HCT116 (cell line): ENCODE measurements at regions not wholly inside any gene's neighbourhood (a gene's known extent, or its start where the extent isn't known, plus 50 kb on each side); places are given as distances from the start of the nearest gene placed in this dataset.

Experiments
- ATAC-seq: fragments of 200-7000 bp; cut with Tn5 transposase; 2 replicates; pipeline ENCODE4 v1.9.1; 2020; ENCODE audit warnings: mild to moderate bottlenecking, moderate library complexity
- BruUV-seq: library from RNA; stranded (reverse); fragments of 400-500 nt; replicated peaks from 2 replicates; lab custom pipeline; 2021; lab: Mats Ljungman, UMichigan
- CTCF ChIA-PET: fragments of 300-600 bp; sonication (Branson Sonifier 250); formaldehyde crosslinking; loops from one replicate; lab custom pipeline; 2021; ENCODE audit warnings: antibody characterized with exemption; lab: Charles Lee
- POLR2A ChIA-PET: fragments of 300-600, 350-600 bp; sonication (Branson Sonifier 250); formaldehyde crosslinking; loops from one replicate; lab custom pipeline; 2021; ENCODE audit warnings: antibody characterized with exemption; lab: Charles Lee
- RAD21 ChIA-PET, 2 experiments: fragments of 300-600 bp; sonication (Branson Sonifier 250); formaldehyde crosslinking; loops; one replicate each; lab custom pipeline; 2023; ENCODE audit warnings: low total read pairs in 2 of 2; ENCODE audit not compliant: uncharacterized antibody in 2 of 2, unreplicated experiment in 2 of 2, low non-redundant PET in 1 of 2; lab: Charles Lee
- DNase-seq: peaks from one replicate; pipeline ENCODE4 v3.0.0-alpha.2; 2010; ENCODE audit warnings: low read depth, low spot score
- H2AFZ ChIP-seq: fragments of 200-600 bp; shearing (Covaris generic), sonication (generic); 2 replicates; pipeline ENCODE4 v1.6.1; 2017; ENCODE audit warnings: low read depth, mixed run types, mixed read lengths, antibody characterized with exemption, low read length; ENCODE audit not compliant: poor library complexity, severe bottlenecking
- H3K27ac ChIP-seq: 2 replicates; pipeline ENCODE4 v1.5.1; 2012; ENCODE audit warnings: low read depth, low read length
- H3K27me3 ChIP-seq: fragments of 200-600 bp; sonication (generic); 2 replicates; pipeline ENCODE4 v1.6.1; 2016; ENCODE audit warnings: mixed run types, low read length, mixed read lengths; ENCODE audit not compliant: insufficient read depth
- H3K36me3 ChIP-seq, 2 experiments: fragments of 200-500 bp in 1 of 2; fragments of 200-600 bp in 1 of 2; sonication (Bioruptor generic) in 1 of 2; sonication (generic) in 1 of 2; 2 replicates each; pipeline versions ENCODE4 v1.5.1 to v1.6.1; 2014 to 2016; ENCODE audit warnings: low read length in 2 of 2, inconsistent platforms in 1 of 2, mixed read lengths in 1 of 2, mixed run types in 1 of 2; ENCODE audit not compliant: insufficient read depth in 2 of 2, control insufficient read depth in 1 of 2
- H3K4me1 ChIP-seq, 2 experiments: fragments of 200-600 bp in 1 of 2; sonication (generic) in 1 of 2; 2 replicates each; pipeline versions ENCODE4 v1.5.1 to v1.6.1; 2012 to 2017; ENCODE audit warnings: low read length in 2 of 2, inconsistent platforms in 1 of 2, mild to moderate bottlenecking in 1 of 2, mixed read lengths in 1 of 2, mixed run types in 1 of 2, moderate library complexity in 1 of 2; ENCODE audit not compliant: insufficient read depth in 2 of 2, control insufficient read depth in 1 of 2
- H3K4me2 ChIP-seq: fragments of 200-600 bp; sonication (generic); 2 replicates; pipeline ENCODE4 v1.6.1; 2017; ENCODE audit warnings: mixed run types, low read length, mixed read lengths
- H3K4me3 ChIP-seq, 2 experiments: fragments of 200-600 bp in 1 of 2; sonication (generic) in 1 of 2; replicated peaks in 1 of 2; 2 replicates each; pipeline ENCODE4 v1.5.1; 2011 to 2016; ENCODE audit warnings: low read length in 2 of 2, control low read depth in 1 of 2, low read depth in 1 of 2, mild to moderate bottlenecking in 1 of 2, mixed read lengths in 1 of 2, mixed run types in 1 of 2
- H3K79me2 ChIP-seq: fragments of 200-600 bp; sonication (generic); 2 replicates; pipeline ENCODE4 v1.6.1; 2017; ENCODE audit warnings: mild to moderate bottlenecking, mixed run types, low read length, moderate library complexity, mixed read lengths; ENCODE audit not compliant: insufficient read depth
- H3K9ac ChIP-seq: fragments of 200-600 bp; sonication (generic); 2 replicates; pipeline ENCODE4 v1.6.1; 2016; ENCODE audit warnings: low read length, mixed read lengths
- H3K9me2 ChIP-seq: fragments of 200-600 bp; sonication (generic), shearing (Covaris generic); 2 replicates; pipeline ENCODE4 v1.6.1; 2017; ENCODE audit warnings: mixed run types, mild to moderate bottlenecking, moderate library complexity; ENCODE audit not compliant: insufficient read depth
- H3K9me3 ChIP-seq, 2 experiments: fragments of 200-500 bp in 1 of 2; fragments of 200-600 bp in 1 of 2; sonication (Bioruptor generic) in 1 of 2; sonication (generic) in 1 of 2; 2 replicates each; pipeline ENCODE4 v1.6.1; 2014 to 2017; ENCODE audit warnings: low read length in 2 of 2, mixed read lengths in 2 of 2, inconsistent platforms in 1 of 2, low read depth in 1 of 2, mild to moderate bottlenecking in 1 of 2, mixed run types in 1 of 2, moderate library complexity in 1 of 2; ENCODE audit not compliant: control insufficient read depth in 1 of 2, insufficient read depth in 1 of 2
- H4K20me1 ChIP-seq: fragments of 200-600 bp; sonication (generic), shearing (Covaris generic); 2 replicates; pipeline ENCODE4 v1.6.1; 2017; ENCODE audit warnings: mixed run types, mild to moderate bottlenecking, moderate library complexity; ENCODE audit not compliant: insufficient read depth
- CBX3 ChIP-seq: IDR thresholded peaks from 2 replicates; pipeline ENCODE4 v1.6.1; 2012; ENCODE audit warnings: low read depth
- CEBPB ChIP-seq: IDR thresholded peaks from 2 replicates; pipeline ENCODE4 v1.6.1; 2012; ENCODE audit warnings: low read depth
- ELF1 ChIP-seq: IDR thresholded peaks from 2 replicates; pipeline ENCODE4 v1.6.1; 2012; ENCODE audit warnings: low read depth, borderline replicate concordance
- EZH2 ChIP-seq: fragments of 200-600 bp; sonication (generic); IDR thresholded peaks from 2 replicates; pipeline ENCODE4 v1.6.1; 2017; ENCODE audit warnings: antibody characterized with exemption, mixed run types
- EZH2phosphoT487 ChIP-seq: fragments of 200-600 bp; IDR thresholded peaks from 2 replicates; pipeline ENCODE4 v1.6.1; 2018; ENCODE audit warnings: antibody characterized with exemption, borderline replicate concordance
- FOSL1 ChIP-seq: IDR thresholded peaks from 2 replicates; pipeline ENCODE4 v1.6.1; 2012; ENCODE audit warnings: low read depth
- JUND ChIP-seq: IDR thresholded peaks from 2 replicates; pipeline ENCODE4 v1.6.1; 2012
- RAD21 ChIP-seq: IDR thresholded peaks from 2 replicates; pipeline ENCODE4 v1.6.1; 2012; ENCODE audit warnings: low read depth, mild to moderate bottlenecking
- SRF ChIP-seq: IDR thresholded peaks from 2 replicates; pipeline ENCODE4 v1.6.1; 2012; ENCODE audit warnings: low read depth
- TCF7L2 ChIP-seq: IDR thresholded peaks from 2 replicates; pipeline ENCODE4 v1.7.0; 2011; ENCODE audit warnings: borderline replicate concordance, inconsistent platforms; ENCODE audit not compliant: insufficient read depth, insufficient read length; ENCODE audit errors: extremely low read depth
- ZFX ChIP-seq: fragments of 450-650 bp; IDR thresholded peaks from 2 replicates; pipeline ENCODE4 v1.6.1; 2017
- intact Hi-C: fragments of 100-400 bp; cut with micrococcal nuclease; formaldehyde crosslinking; loops from 2 replicates; pipeline ENCODE4 v1.10.0; 2022
- TF ChIP-seq, protein P1 (sequence below), 3 experiments: fragments of 200-600 bp in 1 of 3; sonication (generic) in 1 of 3; IDR thresholded peaks in 2 of 3; conservative IDR thresholded peaks in 1 of 3; 2 replicates each; pipeline ENCODE4 v1.5.1; 2012 to 2017; ENCODE audit warnings: low read depth in 2 of 3, low read length in 2 of 3, antibody characterized with exemption in 1 of 3, borderline replicate concordance in 1 of 3, control low read depth in 1 of 3, mild to moderate bottlenecking in 1 of 3, mixed read lengths in 1 of 3, mixed run types in 1 of 3, moderate library complexity in 1 of 3; ENCODE audit not compliant: insufficient read depth in 1 of 3
- TF ChIP-seq, protein P2 (sequence below): IDR thresholded peaks from 2 replicates; pipeline ENCODE4 v1.6.1; 2012
- TF ChIP-seq, protein P3 (sequence below): IDR thresholded peaks from 2 replicates; pipeline ENCODE4 v1.6.1; 2012; ENCODE audit warnings: low read depth

DNA sequence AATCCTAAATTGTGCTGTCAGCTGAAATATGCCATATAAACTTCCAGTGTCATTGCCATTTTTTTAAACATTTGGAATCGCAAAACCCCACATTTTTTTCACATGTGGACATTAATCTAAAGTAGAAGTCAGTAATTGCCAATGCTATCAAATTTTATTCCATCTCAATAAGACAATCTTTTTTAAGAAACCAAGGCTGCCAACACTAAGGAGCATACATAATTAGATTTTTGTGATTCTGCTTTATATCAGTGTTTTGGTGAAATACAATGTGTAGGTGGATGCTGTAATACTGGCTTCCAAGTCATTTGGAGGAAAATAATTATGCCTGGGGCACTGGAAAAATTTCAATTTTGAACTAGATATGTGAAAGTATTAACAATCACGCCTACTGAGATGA lies 256.7 kb downstream of the ZPLD1 start:
- H4K20me1 ChIP-seq = no peaks in the 10 kb centered on the region
- H3K4me3 ChIP-seq = no peak overlapping the region
- H3K9ac ChIP-seq = no peak overlapping the region
- H3K36me3 ChIP-seq = no peaks in the 10 kb centered on the region
- RAD21 ChIA-PET = no interaction called here
- POLR2A ChIA-PET = no interaction called here
- no TSS peak for BruUV-seq
- H3K27ac ChIP-seq = no peak overlapping the region
- H3K9me2 ChIP-seq = no peaks in the 10 kb centered on the region; the same call in 1 of the 2 replicates
- H3K9me3 ChIP-seq = no peaks in the 10 kb centered on the region
- intact Hi-C loops = no loop called here
- no peak for ATAC-seq
- H3K4me1 ChIP-seq = no peaks in the 10 kb centered on the region
- no peak for TF ChIP-seq CEBPB
- no peak for TF ChIP-seq SRF
- no peak for TF ChIP-seq RAD21
- no peaks in the 10 kb centered on the region for H3K79me2 ChIP-seq
- H3K4me2 ChIP-seq = no peak overlapping the region
- CTCF ChIA-PET = no interaction called here
- no peaks in the 10 kb centered on the region for H3K27me3 ChIP-seq
- no peak for DNase-seq
- no peak overlapping the region for H2AFZ ChIP-seq

DNA sequence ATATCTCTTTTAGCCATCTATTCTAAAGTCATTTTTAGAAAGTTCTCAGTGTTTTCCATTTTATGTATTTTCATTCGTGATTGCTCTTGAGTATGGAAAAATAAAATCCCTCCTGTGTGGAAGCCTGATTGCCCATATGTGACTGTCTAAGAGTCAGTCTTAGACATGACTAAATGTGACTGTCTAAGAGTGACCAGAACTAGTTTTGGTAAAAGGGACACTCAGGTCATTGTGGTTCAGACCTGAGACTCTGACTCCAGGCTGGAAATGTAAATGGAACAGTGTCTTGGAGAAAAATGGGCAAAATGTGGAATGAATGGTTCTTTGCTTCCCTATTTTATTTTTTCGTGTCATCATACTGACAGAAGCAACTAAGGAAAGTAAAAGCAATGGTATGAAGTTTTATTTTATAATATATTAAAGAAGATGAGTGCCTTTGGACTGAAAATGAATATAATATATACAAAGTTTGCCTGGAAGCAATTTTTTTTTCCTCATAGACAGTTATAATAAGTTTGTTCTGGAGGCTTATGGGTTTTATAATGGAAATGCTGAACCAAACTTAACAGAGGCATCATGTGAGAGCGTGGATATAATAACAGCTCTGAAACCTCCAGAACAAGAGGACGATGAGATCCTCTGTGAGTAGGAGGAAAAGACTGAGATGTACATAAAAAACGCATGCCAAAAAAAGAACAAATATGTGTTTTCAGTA lies 264.4 kb downstream of the ZPLD1 start:
- Histone ChIP-seq H3K4me3 (no peak overlapping the region), H4K20me1 (no peaks in the 10 kb centered on the region), H3K36me3 (no peaks in the 10 kb centered on the region), H3K27ac (no peak overlapping the region), H3K4me1 (no peaks in the 10 kb centered on the region), H3K9me3 (no peaks in the 10 kb centered on the region), H3K9me2 (no peaks in the 10 kb centered on the region), H2AFZ (no peak overlapping the region), H3K27me3 (no peaks in the 10 kb centered on the region), H3K79me2 (no peaks in the 10 kb centered on the region), H3K4me2 (no peak overlapping the region), H3K9ac (no peak overlapping the region)
- DNase-seq = no peak
- CTCF ChIA-PET = no interaction called here
- TF ChIP-seq CBX3 = no peak
- TF ChIP-seq FOSL1 = no peak
- TF ChIP-seq JUND = no peak
- no peak for TF ChIP-seq CEBPB
- no peak for TF ChIP-seq ELF1
- no peak for TF ChIP-seq TCF7L2
- TF ChIP-seq EZH2phosphoT487 = no peak
- TF ChIP-seq EZH2 = no peak
- TF ChIP-seq, protein P1, sequence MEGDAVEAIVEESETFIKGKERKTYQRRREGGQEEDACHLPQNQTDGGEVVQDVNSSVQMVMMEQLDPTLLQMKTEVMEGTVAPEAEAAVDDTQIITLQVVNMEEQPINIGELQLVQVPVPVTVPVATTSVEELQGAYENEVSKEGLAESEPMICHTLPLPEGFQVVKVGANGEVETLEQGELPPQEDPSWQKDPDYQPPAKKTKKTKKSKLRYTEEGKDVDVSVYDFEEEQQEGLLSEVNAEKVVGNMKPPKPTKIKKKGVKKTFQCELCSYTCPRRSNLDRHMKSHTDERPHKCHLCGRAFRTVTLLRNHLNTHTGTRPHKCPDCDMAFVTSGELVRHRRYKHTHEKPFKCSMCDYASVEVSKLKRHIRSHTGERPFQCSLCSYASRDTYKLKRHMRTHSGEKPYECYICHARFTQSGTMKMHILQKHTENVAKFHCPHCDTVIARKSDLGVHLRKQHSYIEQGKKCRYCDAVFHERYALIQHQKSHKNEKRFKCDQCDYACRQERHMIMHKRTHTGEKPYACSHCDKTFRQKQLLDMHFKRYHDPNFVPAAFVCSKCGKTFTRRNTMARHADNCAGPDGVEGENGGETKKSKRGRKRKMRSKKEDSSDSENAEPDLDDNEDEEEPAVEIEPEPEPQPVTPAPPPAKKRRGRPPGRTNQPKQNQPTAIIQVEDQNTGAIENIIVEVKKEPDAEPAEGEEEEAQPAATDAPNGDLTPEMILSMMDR (IDR thresholded peaks at IDR 0.05 in 2 of 3, conservative IDR thresholded peaks at IDR 0.05 in 1 of 3; ENCODE audit: borderline replicate concordance in 1 of 3, insufficient read depth in 1 of 3, low read depth in 2 of 3, low read length in 2 of 3) = no peak
- TF ChIP-seq, protein P2, sequence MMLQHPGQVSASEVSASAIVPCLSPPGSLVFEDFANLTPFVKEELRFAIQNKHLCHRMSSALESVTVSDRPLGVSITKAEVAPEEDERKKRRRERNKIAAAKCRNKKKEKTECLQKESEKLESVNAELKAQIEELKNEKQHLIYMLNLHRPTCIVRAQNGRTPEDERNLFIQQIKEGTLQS = no peak
- TF ChIP-seq, protein P3, sequence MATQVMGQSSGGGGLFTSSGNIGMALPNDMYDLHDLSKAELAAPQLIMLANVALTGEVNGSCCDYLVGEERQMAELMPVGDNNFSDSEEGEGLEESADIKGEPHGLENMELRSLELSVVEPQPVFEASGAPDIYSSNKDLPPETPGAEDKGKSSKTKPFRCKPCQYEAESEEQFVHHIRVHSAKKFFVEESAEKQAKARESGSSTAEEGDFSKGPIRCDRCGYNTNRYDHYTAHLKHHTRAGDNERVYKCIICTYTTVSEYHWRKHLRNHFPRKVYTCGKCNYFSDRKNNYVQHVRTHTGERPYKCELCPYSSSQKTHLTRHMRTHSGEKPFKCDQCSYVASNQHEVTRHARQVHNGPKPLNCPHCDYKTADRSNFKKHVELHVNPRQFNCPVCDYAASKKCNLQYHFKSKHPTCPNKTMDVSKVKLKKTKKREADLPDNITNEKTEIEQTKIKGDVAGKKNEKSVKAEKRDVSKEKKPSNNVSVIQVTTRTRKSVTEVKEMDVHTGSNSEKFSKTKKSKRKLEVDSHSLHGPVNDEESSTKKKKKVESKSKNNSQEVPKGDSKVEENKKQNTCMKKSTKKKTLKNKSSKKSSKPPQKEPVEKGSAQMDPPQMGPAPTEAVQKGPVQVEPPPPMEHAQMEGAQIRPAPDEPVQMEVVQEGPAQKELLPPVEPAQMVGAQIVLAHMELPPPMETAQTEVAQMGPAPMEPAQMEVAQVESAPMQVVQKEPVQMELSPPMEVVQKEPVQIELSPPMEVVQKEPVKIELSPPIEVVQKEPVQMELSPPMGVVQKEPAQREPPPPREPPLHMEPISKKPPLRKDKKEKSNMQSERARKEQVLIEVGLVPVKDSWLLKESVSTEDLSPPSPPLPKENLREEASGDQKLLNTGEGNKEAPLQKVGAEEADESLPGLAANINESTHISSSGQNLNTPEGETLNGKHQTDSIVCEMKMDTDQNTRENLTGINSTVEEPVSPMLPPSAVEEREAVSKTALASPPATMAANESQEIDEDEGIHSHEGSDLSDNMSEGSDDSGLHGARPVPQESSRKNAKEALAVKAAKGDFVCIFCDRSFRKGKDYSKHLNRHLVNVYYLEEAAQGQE = no peak
- no peak for TF ChIP-seq ZFX
- POLR2A ChIA-PET = no interaction called here
- no TSS peak for BruUV-seq
- no peak for ATAC-seq
- RAD21 ChIA-PET = no interaction called here
- intact Hi-C loops = no loop called here
